PC-9 (cell line): ENCODE measurements at regions not wholly inside any gene's neighbourhood (a gene's known extent, or its start where the extent isn't known, plus 50 kb on each side); places are given as distances from the start of the nearest gene placed in this dataset.

Experiments
- EZH2 ChIP-seq: fragments of 200-600 bp; sonication (generic); IDR thresholded peaks from 2 replicates; pipeline ENCODE4 v1.8.0; 2017; ENCODE audit warnings: antibody characterized with exemption, low read depth
- TF ChIP-seq, protein P1 (sequence below): fragments of 200-600 bp; sonication (generic); conservative IDR thresholded peaks from 2 replicates; pipeline ENCODE4 v1.6.1; 2017; ENCODE audit warnings: mixed run types, antibody characterized with exemption, mild to moderate bottlenecking, moderate library complexity

DNA sequence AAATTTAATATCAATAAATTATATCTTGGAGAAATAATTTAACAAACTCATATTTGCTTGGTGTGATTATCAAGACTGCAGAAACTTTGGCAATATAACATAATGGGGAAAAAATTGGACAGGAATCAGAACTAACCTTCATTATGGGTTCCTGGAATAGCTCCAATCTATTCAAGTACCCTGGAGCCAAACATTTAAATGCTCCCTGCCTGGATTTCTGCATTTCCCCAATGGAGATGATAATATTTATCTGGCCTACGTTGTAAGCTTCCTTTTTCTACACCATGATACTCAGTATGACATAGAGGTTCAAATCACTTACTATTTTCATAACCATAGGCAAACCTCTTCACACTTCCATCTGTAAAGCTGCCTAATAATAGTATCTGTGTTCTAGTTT is 326.8 kb downstream of the TRIML1 start:
- TF ChIP-seq, protein P1, sequence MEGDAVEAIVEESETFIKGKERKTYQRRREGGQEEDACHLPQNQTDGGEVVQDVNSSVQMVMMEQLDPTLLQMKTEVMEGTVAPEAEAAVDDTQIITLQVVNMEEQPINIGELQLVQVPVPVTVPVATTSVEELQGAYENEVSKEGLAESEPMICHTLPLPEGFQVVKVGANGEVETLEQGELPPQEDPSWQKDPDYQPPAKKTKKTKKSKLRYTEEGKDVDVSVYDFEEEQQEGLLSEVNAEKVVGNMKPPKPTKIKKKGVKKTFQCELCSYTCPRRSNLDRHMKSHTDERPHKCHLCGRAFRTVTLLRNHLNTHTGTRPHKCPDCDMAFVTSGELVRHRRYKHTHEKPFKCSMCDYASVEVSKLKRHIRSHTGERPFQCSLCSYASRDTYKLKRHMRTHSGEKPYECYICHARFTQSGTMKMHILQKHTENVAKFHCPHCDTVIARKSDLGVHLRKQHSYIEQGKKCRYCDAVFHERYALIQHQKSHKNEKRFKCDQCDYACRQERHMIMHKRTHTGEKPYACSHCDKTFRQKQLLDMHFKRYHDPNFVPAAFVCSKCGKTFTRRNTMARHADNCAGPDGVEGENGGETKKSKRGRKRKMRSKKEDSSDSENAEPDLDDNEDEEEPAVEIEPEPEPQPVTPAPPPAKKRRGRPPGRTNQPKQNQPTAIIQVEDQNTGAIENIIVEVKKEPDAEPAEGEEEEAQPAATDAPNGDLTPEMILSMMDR, result no peak
- TF ChIP-seq EZH2, result no peak
